ENCODE measurements at regions not wholly inside any gene's neighbourhood (a gene's known extent, or its start where the extent isn't known, plus 50 kb on each side); places are given as distances from the start of the nearest gene placed in this dataset.

DNA sequence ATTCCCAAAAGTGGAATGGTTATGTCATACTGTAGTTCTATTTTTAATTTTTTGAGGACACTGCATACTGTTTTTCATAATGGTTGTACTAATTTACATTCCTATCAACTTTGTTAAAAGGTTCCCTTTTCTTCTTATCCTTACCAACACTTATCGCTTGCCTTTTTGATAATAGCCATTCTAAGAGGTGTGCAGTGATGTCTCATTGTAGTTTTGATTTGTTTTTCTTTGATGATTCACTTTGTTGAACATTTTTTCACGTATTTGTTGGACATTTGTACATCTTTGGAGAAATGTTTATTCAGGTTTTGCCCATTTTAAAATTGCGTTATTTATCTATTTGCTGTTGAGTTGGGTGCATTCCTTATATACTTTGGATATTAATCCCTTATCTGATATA, 188.8 kb upstream of the SPRY2 start:
- TF ChIP-seq, protein P1, sequence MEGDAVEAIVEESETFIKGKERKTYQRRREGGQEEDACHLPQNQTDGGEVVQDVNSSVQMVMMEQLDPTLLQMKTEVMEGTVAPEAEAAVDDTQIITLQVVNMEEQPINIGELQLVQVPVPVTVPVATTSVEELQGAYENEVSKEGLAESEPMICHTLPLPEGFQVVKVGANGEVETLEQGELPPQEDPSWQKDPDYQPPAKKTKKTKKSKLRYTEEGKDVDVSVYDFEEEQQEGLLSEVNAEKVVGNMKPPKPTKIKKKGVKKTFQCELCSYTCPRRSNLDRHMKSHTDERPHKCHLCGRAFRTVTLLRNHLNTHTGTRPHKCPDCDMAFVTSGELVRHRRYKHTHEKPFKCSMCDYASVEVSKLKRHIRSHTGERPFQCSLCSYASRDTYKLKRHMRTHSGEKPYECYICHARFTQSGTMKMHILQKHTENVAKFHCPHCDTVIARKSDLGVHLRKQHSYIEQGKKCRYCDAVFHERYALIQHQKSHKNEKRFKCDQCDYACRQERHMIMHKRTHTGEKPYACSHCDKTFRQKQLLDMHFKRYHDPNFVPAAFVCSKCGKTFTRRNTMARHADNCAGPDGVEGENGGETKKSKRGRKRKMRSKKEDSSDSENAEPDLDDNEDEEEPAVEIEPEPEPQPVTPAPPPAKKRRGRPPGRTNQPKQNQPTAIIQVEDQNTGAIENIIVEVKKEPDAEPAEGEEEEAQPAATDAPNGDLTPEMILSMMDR (IDR thresholded peaks at IDR 0.05) = no peak
- TF ChIP-seq POLR2AphosphoS5 (IDR thresholded peaks at IDR 0.05) (no peak), POLR2A (IDR thresholded peaks at IDR 0.05) (no peak)

Data from upper lobe of left lung (tissue), 4 donors.